Esophagus squamous epithelium (tissue), 4 donors: ENCODE measurements at regions not wholly inside any gene's neighbourhood (a gene's known extent, or its start where the extent isn't known, plus 50 kb on each side); places are given as distances from the start of the nearest gene placed in this dataset.

Experiments
- CTCF ChIP-seq, 6 experiments: fragments of 450-650 bp in 4 of 6; fragments of 200-600 bp in 2 of 6; sonication (generic) in 2 of 6; IDR thresholded peaks; one replicate each; pipeline ENCODE4 v1.5.1; 2016 to 2019; ENCODE audit warnings: antibody characterized with exemption in 6 of 6, mild to moderate bottlenecking in 4 of 6, moderate library complexity in 4 of 6
- POLR2A ChIP-seq, 4 donors: fragments of 450-650 bp; IDR thresholded peaks; one replicate each; pipeline ENCODE4 v1.6.1; 2017; ENCODE audit warnings: antibody characterized with exemption in 4 of 4, mild to moderate bottlenecking in 4 of 4, moderate library complexity in 3 of 4

- TF ChIP-seq CTCF (IDR thresholded peaks at IDR 0.05) (no peak), POLR2A (IDR thresholded peaks at IDR 0.05) (no peak)
Measured at GRCh38 chr2:77725045-77725444, 202.9 kb upstream of the LRRTM4 start.
